BE2C (cell line): ENCODE measurements at regions not wholly inside any gene's neighbourhood (a gene's known extent, or its start where the extent isn't known, plus 50 kb on each side); places are given as distances from the start of the nearest gene placed in this dataset.

Source experiments
- DNase-seq: peaks from one replicate; pipeline ENCODE4 v3.0.0-alpha.2; 2020
- H3K27me3 ChIP-seq: fragments of 250-450 bp; sonication (Bioruptor Pico); 2 replicates; pipeline ENCODE4 v1.5.1; 2020; ENCODE audit warnings: mild to moderate bottlenecking
- H3K36me3 ChIP-seq: fragments of 250-450 bp; sonication (Bioruptor Pico); 2 replicates; pipeline ENCODE4 v1.5.1; 2020; ENCODE audit warnings: mild to moderate bottlenecking
- H3K4me1 ChIP-seq: fragments of 250-450 bp; sonication (Bioruptor Pico); 2 replicates; pipeline ENCODE4 v1.5.1; 2020
- H3K4me3 ChIP-seq: 2 replicates; pipeline ENCODE4 v1.5.1; 2011; ENCODE audit warnings: low read depth, low read length
- H3K9me3 ChIP-seq: fragments of 250-450 bp; sonication (Bioruptor Pico); 2 replicates; pipeline ENCODE4 v1.5.1; 2020
- CTCF ChIP-seq: IDR thresholded peaks from 2 replicates; pipeline ENCODE4 v1.5.1; 2012; ENCODE audit warnings: mild to moderate bottlenecking, low read depth, low read length

DNA sequence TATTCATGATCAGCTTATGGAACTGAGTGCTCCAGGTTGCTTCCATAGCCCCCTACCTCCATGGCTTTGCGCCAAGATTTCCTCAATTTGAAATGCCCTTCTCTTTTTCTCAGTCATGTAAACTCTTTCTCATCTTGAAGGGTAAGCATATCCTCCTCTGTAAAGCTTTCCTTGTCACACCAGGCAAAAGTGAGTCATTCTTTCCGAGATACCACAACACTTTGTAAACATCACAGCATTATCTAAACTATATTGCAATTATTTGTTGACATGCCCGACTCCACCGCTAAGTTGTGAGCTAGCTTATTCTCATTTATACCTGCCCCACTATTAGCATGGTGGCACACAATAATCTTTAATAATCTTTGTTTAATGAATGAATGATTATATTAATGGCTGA lies 419.5 kb upstream of the CHST9 start:
- no peak for TF ChIP-seq CTCF
- no peak for DNase-seq
- Histone ChIP-seq H3K9me3 (no peaks in the 10 kb centered on the region), H3K4me1 (peaks cover 5% of the 10 kb centered on the region), H3K4me3 (no peak overlapping the region), H3K36me3 (no peaks in the 10 kb centered on the region), H3K27me3 (no peaks in the 10 kb centered on the region)

DNA sequence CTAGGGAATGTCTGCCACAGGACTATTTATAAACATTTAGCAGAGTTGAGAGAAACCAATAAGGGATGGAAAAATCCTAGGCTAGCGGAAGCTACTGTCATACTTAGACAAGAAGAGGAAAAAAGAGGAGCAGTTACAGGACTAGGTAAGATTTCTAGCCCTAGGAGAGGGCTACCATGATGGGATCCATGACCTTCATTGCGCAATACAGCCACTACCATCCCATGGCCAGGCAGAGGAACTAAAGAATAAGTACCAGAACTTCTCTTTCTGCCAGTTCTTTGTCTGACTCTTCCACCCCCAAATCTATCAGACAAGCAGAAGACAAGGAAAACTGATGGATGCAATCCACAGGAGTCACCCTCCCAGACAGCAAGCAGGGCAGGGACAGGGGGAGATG lies 417.0 kb upstream of the CHST9 start:
- H3K4me1 ChIP-seq, result peaks cover 5% of the 10 kb centered on the region
- H3K4me3 ChIP-seq, result no peak overlapping the region
- no peaks in the 10 kb centered on the region for H3K36me3 ChIP-seq
- DNase-seq, result no peak
- H3K9me3 ChIP-seq, result no peaks in the 10 kb centered on the region
- H3K27me3 ChIP-seq, result no peaks in the 10 kb centered on the region
- TF ChIP-seq CTCF, result no peak

DNA sequence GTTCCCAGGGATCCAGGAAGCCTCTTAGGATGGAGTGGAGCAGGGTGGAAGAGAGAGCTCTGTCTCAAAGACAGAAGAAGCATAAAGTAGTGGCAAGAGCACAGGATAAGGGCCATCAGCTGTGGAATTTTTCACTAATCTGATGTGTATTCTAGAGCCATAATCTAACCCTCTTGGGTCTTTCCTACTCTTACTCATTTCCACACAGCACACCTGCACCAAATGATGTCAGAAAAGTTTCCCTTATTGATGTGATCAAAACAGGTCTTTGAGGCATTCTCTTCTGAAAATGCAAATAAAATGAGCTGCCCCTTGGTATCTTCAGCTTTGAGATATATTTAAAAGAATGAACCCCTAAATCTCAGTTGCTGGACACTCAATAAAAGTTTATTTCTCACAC lies 415.1 kb upstream of the CHST9 start:
- Histone ChIP-seq H3K9me3 (no peaks in the 10 kb centered on the region), H3K36me3 (no peaks in the 10 kb centered on the region), H3K4me1 (peaks cover 5% of the 10 kb centered on the region), H3K27me3 (no peaks in the 10 kb centered on the region), H3K4me3 (no peak overlapping the region)
- no peak for TF ChIP-seq CTCF
- no peak for DNase-seq

GRCh38 chr18:27599202-27599829 lies 414.2 kb upstream of the CHST9 start:
- peak; percentile 35 for DNase-seq
- no peaks in the 10 kb centered on the region for H3K36me3 ChIP-seq
- no peaks in the 10 kb centered on the region for H3K9me3 ChIP-seq
- TF ChIP-seq CTCF, result peak; percentile 81
- H3K27me3 ChIP-seq, result no peaks in the 10 kb centered on the region
- no peak overlapping the region for H3K4me3 ChIP-seq
- H3K4me1 ChIP-seq, result peaks cover under 1% of the 10 kb centered on the region; the same call in 1 of the 2 replicates

DNA sequence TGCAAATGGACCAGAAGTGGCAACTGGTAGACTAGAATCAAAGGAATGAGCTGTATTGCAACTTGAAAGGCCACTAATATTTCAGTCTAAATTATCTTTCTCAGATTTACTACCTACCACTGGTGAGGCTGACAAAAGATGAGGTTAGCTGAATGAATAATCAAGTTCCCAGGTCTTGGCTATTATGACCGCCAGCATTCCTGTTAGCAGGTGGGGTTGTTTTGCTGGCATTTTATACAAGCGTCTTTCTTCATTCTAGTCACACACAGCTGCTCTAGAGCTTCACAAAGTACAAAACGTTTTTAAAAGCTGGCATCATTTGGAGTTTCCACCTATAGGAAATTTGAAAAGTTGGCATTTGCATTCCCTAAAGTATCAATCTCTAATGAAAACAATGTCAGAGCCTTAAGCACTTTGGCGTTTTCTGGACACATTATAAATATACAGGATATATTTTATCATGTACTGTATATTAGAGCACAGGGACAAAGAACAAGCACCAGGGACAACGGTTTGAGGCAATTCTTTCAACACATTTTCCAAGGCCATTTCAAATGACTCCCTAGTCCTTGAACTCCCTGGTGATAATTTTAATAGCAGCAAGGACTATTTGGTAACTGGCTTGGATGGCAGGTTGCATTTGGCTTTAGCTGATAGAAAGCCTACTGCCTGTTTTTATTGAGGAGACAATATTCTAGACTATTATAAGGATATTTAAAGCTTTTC lies 410.2 kb upstream of the CHST9 start:
- H3K9me3 ChIP-seq, result no peaks in the 10 kb centered on the region
- no peaks in the 10 kb centered on the region for H3K27me3 ChIP-seq
- H3K4me3 ChIP-seq, result no peak overlapping the region
- no peaks in the 10 kb centered on the region for H3K4me1 ChIP-seq
- no peak for TF ChIP-seq CTCF
- no peak for DNase-seq
- no peaks in the 10 kb centered on the region for H3K36me3 ChIP-seq

- Histone ChIP-seq H3K4me3 (no peak overlapping the region), H3K9me3 (no peaks in the 10 kb centered on the region), H3K36me3 (no peaks in the 10 kb centered on the region), H3K27me3 (no peaks in the 10 kb centered on the region), H3K4me1 (no peaks in the 10 kb centered on the region)
- no peak for DNase-seq
- TF ChIP-seq CTCF, result no peak
Measured at GRCh38 chr18:27585602-27586173, 400.6 kb upstream of the CHST9 start.
